GM21723 (cell line): ENCODE measurements at regions not wholly inside any gene's neighbourhood (a gene's known extent, or its start where the extent isn't known, plus 50 kb on each side); places are given as distances from the start of the nearest gene placed in this dataset.
A peak's percentile ranks its signal among the peaks of the same experiment; 100 is the strongest.

ENCODE experiments used
- ATAC-seq: cut with Tn5 transposase; IDR thresholded peaks from one replicate; pipeline ENCODE4 v1.9.1; 2021; ENCODE audit warnings: mild to moderate bottlenecking, moderate library complexity; ENCODE audit not compliant: unreplicated experiment

DNA sequence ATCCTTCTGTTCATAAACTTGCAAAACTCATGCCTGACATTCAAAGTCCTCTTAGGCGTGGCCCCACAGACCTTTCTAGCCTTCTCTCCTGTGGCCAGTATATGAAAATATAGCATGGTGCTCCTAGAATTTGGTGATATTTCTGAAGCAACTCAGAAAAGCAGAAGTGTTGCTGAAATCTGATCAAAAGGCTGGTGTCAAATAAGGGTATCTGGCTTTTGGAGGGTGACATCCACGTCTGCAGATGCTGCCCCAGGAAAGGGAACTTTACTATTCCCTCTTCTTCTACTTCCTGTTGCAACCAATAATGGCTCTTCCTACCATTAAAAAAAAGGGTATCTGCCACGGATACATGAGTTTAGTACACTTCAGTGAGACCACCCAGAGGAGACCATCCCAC lies 83.9 kb upstream of the RPS6KA3 start:
- no peak for ATAC-seq

- no peak for ATAC-seq
These were observed 81.4 kb upstream of the RPS6KA3 start for GRCh38 chrX:20348139-20348538.

DNA sequence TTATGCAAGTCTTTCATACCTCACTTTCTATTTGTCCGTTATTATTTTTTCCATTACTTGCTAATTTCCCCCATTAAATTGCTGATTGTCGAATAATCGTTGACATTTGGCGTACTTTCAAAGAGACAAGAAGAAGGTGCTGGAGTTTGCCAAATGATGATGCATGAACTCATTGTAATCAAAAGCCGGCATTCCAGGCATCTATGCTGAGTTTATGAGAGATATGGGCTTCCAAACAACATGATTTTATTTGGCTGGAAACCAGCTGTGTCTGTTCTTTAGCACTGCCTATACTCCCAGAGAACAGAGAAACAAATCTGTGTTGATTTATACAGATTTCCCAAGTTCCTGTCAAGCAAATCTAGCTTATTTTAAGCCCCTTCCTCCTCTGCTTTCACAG lies 80.8 kb upstream of the RPS6KA3 start:
- no peak for ATAC-seq

GRCh38 chrX:20333672-20334071 lies 67.0 kb upstream of the RPS6KA3 start:
- ATAC-seq: no peak

GRCh38 chrX:20330545-20330944 lies 63.8 kb upstream of the RPS6KA3 start:
- no peak for ATAC-seq

- no peak for ATAC-seq
These were observed 62.7 kb upstream of the RPS6KA3 start for GRCh38 chrX:20329435-20329834.

- ATAC-seq: no peak
These were observed 59.2 kb upstream of the RPS6KA3 start for GRCh38 chrX:20325786-20326388.

GRCh38 chrX:20322887-20323286 lies 56.2 kb upstream of the RPS6KA3 start:
- ATAC-seq: no peak

GRCh38 chrX:20320461-20321159 lies 53.9 kb upstream of the RPS6KA3 start:
- peak; percentile 96 for ATAC-seq

GRCh38 chrX:20319054-20319453 lies 52.3 kb upstream of the RPS6KA3 start:
- no peak for ATAC-seq

GRCh38 chrX:20317873-20318272 lies 51.2 kb upstream of the RPS6KA3 start:
- ATAC-seq: no peak
